AG20443 (cell line): ENCODE measurements at regions not wholly inside any gene's neighbourhood (a gene's known extent, or its start where the extent isn't known, plus 50 kb on each side); places are given as distances from the start of the nearest gene placed in this dataset.
"Not testable (repeated sequence)": the region's sequence is repeated elsewhere in the genome, so short reads cannot be mapped to it uniquely, and the experiment has no call there.

Source experiments
- DNase-seq: peaks from one replicate; pipeline ENCODE4 v3.0.0; 2012; ENCODE audit warnings: low spot score, mixed read lengths

- no peak for DNase-seq
These were observed 115.0 kb downstream of the DACT1 start for GRCh38 chr14:58752771-58753201.

GRCh38 chr14:58755031-58755925 lies 117.5 kb downstream of the DACT1 start:
- DNase-seq, result no peak

- no peak for DNase-seq
These were observed 122.4 kb downstream of the DACT1 start for GRCh38 chr14:58760121-58760520.

GRCh38 chr14:58762629-58763028 lies 124.9 kb downstream of the DACT1 start:
- no peak for DNase-seq

GRCh38 chr14:58763210-58763609 lies 125.4 kb downstream of the DACT1 start:
- DNase-seq, result no peak

- DNase-seq, result no peak
These were observed 127.7 kb downstream of the DACT1 start for GRCh38 chr14:58765418-58765831.

GRCh38 chr14:58765843-58766242 lies 128.1 kb downstream of the DACT1 start:
- DNase-seq, result no peak

- DNase-seq, result no peak
These were observed 131.4 kb downstream of the DACT1 start for GRCh38 chr14:58769011-58769643.

GRCh38 chr14:58769771-58770170 lies 132.0 kb downstream of the DACT1 start:
- DNase-seq, result no peak

- no peak for DNase-seq
These were observed 132.8 kb downstream of the DACT1 start for GRCh38 chr14:58770491-58770982.

GRCh38 chr14:58771016-58771415 lies 133.3 kb downstream of the DACT1 start:
- no peak for DNase-seq

GRCh38 chr14:58772116-58772515 lies 134.4 kb downstream of the DACT1 start:
- DNase-seq, result no peak

GRCh38 chr14:58772794-58773620 lies 135.2 kb downstream of the DACT1 start:
- DNase-seq, result no peak

GRCh38 chr14:58774531-58774930 lies 136.8 kb downstream of the DACT1 start:
- DNase-seq, result no peak

GRCh38 chr14:58775130-58775529 lies 137.4 kb downstream of the DACT1 start:
- DNase-seq, result not testable (repeated sequence)

- no peak for DNase-seq
These were observed 138.8 kb downstream of the DACT1 start for GRCh38 chr14:58776516-58776915.

GRCh38 chr14:58777541-58777979 lies 139.8 kb downstream of the DACT1 start:
- DNase-seq, result no peak

GRCh38 chr14:58778202-58778601 lies 140.4 kb downstream of the DACT1 start:
- DNase-seq, result no peak

GRCh38 chr14:58779376-58779775 lies 141.6 kb downstream of the DACT1 start:
- no peak for DNase-seq

- no peak for DNase-seq
These were observed 142.4 kb downstream of the DACT1 start for GRCh38 chr14:58780185-58780584.

GRCh38 chr14:58780605-58781004 lies 142.8 kb downstream of the DACT1 start:
- no peak for DNase-seq

GRCh38 chr14:58782011-58782410 lies 144.2 kb downstream of the DACT1 start:
- no peak for DNase-seq
